ENCODE measurements at regions not wholly inside any gene's neighbourhood (a gene's known extent, or its start where the extent isn't known, plus 50 kb on each side); places are given as distances from the start of the nearest gene placed in this dataset.
"Not testable (repeated sequence)": the region's sequence is repeated elsewhere in the genome, so short reads cannot be mapped to it uniquely, and the experiment has no call there.

DNA sequence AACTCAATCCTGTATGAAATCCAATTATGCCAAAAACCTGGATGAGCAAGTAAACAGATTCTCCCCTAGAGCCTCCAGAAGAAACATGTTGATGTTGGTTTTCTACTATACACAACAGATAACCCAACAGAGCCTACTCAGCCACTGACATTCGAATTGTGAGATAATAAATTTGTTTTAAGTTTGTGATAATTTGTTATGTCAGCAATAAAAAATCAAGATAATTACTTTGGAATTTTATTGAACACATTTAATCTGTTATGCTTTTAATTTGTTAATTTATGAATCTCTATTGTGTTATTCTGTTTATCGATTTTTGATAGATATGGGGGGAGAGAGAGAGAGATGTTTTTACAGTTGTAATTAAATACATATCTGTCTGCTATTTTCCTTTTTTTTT, 1016.1 kb upstream of the PCDH7 start:
- no peak for DNase-seq (ENCODE audit: low read depth in 4 of 4, low spot score in 1 of 4)

DNA sequence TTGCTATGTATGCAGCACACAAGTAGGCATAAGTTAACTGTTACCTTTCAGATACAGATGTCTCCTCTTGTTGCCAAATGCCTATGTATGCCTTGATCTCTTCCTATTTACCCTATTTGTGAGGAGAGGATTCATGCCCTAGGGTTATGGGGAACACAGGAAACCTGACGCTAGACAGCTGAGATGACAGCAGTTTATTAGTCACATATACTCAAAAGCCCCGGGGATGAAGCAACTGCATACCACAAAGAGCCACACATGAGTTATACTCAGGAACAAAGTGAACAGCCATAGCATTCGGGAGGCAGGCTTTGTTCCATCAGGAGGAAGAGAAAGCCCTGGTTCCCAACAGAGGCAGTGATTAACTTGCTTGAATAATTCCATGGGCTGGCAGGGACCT, 1011.7 kb upstream of the PCDH7 start:
- no peak for DNase-seq (ENCODE audit: low read depth in 4 of 4, low spot score in 1 of 4)

DNA sequence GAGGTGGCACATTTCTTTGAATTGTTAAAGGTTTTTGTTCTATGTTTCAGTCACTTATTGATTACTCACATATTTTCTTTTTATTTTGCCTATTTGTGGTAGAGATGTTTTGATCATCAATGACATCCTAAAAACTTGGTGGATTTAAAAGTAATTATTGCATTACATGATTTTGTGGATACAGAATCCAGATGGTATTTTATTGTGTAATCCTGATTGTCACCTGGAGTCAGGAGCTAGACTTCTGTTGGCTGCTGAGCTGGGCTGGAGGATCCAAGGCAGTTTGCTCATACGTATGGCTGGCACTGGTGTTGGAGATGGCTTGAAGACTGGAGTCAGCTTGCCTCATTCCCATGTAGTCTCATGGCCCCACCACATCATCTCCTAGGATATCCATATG, 1009.6 kb upstream of the PCDH7 start:
- DNase-seq (ENCODE audit: low read depth in 4 of 4, low spot score in 1 of 4) = no peak

DNA sequence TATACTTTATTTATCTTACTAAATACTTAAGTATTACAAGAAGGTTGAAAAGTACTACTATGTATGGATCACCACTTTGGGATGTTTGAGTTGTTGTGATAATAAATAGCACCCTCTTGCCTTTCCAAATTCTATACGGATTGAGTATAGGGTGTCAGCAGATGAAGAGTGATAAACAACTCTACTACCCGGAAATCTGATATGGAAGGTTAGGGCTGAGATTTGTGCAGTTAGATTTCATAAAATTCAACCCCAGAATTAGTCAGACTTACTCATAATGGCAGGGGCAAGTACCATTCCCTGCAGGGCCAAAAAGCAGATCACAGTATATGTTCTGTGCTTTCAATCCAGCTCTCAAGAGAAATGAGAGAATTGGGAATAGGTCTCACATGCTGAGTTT, 1008.9 kb upstream of the PCDH7 start:
- DNase-seq (ENCODE audit: low read depth in 4 of 4, low spot score in 1 of 4) = no peak

DNA sequence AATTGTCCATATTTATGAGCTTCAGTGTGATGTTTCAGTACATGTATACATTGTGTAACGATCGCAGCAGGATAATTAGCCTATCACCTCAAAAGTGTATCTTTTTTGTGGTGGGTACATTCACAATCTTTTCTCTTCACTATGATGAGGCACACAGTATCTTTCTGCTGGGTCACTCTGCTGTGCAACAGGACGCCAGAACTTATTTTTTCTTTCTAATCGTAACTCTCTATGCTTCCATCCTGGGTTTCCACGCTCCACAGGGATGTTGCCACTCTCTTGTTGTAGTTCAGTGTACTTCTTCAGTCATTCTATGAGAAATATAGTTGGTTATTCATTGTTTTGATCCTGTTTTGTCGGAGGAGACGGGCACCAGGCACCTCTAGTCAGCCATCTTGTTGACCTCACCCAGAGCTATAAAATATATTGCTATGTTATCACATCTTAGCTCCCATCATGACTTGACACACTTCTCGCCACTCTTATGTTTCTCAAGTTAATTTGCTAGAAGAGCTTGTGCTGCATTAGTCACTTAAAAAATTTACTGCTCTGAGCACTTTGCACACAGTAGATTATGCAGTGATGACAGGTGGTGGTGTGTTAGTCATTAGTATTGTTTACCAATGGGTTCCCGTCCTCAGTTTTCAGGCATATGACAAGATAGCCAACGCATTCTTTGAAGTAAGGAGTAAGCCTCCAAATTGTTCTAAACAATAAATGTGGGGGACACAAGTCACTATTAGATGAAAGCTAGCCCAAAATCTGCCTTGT, 1002.7 kb upstream of the PCDH7 start:
- no peak for DNase-seq (ENCODE audit: low read depth in 4 of 4, low spot score in 1 of 4)

DNA sequence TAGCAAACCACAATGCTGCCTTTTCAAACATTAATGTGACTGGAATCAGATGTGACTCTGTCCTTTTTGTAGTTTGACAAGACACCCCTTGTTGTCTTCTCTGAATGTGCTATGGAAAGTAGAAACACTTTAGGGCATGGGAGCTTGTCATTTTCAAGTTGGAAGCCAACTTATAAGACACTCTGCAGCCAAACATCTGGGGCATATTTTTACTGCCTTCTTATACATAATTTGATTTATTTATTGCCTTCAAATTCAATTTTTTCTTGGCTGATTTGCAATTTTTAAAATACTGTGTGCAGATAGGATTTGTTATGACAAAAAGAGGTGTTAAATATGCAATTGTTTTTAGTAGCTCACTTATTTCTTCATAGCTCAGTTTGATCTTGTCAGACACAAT, 1002.0 kb upstream of the PCDH7 start:
- DNase-seq (ENCODE audit: low read depth in 4 of 4, low spot score in 1 of 4) = no peak

DNA sequence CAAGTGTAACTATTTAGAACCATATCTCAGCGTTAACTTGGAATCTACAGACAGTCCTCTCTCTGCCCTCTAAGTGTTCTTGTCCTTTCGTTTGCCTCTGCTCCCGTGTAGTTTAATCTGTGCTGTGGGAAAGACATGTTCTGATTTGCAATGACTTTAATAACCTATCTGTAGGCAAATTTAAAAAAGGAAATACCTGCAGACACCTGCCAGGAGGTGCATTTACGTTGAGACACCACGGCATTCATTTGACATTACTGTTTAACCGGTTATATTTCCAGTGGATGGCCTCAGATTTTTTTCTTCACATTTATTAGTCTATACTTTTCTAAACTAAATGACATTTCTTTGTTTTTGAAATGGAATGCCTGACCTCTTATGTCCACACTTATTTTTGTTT, 997.9 kb upstream of the PCDH7 start:
- no peak for DNase-seq (ENCODE audit: low read depth in 4 of 4, low spot score in 1 of 4)

DNA sequence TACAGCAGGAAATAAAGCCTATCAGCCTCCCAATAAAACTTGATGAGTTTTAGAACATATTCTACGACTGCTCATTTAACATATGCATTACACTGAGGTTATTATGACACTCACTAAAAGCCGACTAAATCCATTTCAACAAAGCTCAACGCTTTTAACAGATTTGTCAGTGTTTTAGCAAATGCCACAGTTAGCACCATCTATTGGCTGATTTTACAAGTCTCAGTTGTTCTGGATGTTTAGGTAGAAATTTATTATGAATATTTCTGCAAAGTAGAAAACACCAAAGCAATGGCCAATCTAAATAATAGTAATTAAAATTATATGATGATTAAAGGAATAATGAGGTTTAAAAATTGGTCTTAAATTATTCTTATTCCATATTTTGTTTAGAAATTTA, 993.2 kb upstream of the PCDH7 start:
- no peak for DNase-seq (ENCODE audit: low read depth in 4 of 4, low spot score in 1 of 4)

DNA sequence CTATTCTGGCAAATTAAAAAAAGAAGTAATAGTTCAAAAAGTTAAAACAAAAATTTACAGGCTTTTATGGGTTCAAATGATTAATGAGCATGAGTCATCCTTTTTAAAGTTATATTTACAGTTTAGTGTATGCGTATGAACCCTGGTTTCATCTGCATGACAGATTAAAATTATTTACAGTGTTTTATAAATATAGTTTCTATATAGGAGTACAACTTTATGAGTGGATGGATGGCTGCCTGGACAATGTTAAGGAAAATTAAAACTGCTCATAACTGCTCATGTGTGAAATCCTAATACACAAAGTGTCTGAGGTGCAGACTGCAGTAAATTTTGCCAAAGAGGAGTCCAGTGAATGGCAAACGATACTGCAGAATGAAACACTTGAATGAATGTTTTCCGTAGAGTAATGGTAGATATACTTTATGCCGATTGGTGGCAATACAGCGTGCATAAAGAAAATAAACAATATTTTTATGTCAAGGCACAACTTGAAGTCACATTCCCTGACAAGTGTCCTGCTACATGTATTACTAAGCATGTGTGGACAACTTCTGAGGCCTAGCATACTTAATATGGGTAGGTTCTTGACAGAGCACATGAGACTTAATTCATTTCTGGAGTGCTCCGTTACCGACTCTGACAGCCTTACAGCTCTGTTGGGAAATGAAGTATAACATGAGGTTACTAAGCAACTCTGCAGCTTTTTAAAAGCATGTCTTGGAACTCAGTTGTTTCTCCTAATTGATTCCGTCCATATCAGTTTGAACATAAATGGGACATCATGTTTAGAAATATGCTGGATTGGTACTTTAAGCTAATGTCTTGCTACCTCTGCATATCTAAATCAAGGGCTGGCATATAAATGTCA, 985.6 kb upstream of the PCDH7 start:
- DNase-seq (ENCODE audit: low read depth in 4 of 4, low spot score in 1 of 4) = no peak

DNA sequence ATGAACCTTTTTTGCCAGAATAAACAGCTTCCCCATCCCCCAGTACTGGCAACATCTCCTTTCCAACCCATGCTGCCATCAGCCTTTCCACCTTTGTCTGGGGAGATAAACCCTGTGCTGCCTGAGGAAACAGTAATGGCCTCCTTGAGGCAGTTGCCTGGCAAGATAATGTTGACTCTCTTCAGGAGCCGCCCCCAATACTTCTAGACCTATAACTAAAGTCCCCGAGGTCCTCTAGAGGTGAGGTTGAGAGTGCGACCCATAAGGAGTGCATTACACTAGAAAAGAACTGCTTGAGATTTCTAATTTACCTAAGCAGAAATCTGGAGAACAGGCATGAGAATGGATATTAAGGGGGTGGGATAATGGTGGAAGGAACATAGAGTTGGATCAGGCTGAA, 963.2 kb upstream of the PCDH7 start:
- no peak for DNase-seq (ENCODE audit: low read depth in 4 of 4, low spot score in 1 of 4)

DNA sequence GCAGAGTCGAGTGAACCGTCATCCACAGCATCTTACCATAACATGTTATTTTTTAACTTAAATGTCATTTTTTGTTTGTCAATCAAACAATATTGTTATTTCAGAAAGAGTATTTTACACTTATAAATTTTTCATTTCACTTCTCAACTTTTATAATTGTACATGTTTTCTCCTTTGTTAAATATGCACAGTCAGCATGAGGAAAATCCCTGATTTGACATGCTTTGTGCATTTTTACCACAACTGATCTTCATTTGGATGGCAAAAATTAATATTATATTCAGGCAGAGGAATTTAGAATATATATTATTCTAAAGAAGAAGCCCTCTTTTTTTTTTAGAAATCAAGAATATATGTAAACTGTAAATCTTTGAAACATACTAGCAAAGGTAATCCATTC, 958.0 kb upstream of the PCDH7 start:
- DNase-seq (ENCODE audit: low read depth in 4 of 4, low spot score in 1 of 4) = no peak

DNA sequence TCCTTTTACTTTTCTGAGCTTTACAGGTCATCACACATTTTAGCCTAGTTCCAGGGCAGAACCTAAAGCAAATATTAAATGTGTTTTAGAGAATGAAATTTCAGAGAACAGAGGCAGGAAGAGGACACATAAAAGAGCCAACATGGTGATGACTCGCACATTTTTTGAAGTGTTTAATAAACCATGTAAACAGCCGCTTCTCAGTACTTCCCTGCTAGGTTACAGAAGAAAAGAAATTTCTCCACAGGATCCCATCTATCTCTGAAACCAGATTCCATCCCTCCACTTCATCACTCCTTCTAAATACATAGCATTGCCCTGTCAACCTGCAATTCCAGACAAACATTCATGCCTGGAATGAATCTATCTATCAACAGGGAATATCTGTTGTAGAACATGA, 949.5 kb upstream of the PCDH7 start:
- DNase-seq (ENCODE audit: low read depth in 4 of 4, low spot score in 1 of 4) = no peak

DNA sequence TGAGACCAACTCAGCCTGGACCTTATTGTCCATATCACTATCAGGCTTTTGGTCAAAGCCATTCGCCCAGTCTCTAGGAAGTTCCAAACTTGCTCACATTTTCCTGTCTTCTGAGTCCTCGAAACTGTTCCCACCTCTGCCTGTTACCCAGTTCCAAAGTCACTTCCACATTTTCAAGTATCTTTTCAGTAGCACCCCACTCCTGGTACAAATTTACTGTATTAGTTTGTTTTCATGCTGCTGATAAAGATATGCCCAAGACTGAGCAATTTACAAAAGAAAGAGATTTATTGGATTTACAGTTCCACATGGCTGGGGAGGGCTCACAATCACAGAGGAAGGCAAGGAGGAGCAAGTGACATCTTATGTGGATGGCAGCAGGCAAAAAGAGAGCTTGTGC, 932.0 kb upstream of the PCDH7 start:
- DNase-seq (ENCODE audit: low read depth in 4 of 4, low spot score in 1 of 4) = not testable (repeated sequence)

DNA sequence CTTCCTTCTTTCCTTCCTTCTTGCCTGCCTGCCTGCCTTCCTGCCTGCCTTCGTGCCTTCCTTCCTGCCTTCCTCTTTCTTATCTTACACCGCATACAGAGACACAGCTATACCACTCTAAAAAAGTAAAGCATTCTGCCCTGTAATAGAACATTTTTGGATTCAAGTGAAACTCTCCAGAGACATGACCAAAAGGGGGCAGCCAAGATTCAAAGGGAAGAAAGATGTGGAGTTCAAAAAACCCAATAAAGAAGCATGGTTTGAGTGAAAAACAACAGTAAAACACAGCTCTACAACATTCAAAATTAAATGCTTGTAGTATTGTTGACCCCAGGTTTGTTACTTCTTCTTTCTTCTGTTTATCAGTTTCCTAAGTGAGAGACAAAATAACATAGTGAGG, 914.9 kb upstream of the PCDH7 start:
- no peak for DNase-seq (ENCODE audit: low read depth in 4 of 4, low spot score in 1 of 4)

DNA sequence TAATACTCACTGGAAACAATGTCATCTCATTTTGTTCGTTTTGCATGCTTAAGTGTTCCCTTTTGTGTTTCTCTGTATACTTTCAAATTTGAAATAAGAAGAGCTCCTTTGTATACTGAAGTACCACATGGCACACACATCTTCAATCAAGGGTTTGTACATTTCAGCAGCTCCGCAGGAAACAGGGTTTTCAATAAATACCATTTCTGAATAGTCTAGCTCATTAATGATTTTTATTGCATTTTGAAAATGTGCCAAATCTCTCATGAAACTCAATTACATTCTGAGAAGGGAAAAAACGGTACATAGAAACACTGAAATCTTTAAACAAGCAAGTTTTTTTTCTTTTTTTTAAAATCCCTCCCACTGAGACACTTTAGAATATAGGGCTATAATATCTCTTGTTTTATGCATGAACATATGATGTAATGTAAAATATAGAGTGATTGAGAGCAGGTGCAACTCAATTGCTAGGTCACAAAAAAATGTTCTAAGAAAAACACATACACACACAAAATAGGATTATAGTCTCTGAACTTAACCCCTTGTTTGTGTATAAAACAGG, 914.2 kb upstream of the PCDH7 start:
- no peak for DNase-seq (ENCODE audit: low read depth in 4 of 4, low spot score in 1 of 4)

DNA sequence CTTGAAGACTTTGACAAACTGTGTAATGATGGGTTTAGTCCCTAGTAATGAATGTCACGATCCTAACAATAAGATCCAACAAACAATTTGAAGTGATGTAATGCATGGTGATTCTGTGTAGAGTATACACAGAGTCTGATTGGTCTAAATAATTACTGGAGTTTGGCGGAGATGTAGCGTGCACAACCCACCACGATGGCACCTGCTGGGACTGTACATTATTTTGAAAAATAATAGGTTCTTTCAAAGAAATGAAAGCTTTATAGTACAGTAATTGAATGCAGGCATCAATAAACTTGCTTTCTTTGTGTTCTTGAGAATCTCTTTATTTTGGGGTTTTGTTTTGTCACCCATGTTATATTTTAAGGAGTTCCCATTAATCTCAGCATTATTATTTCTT, 902.2 kb upstream of the PCDH7 start:
- no peak for DNase-seq (ENCODE audit: low read depth in 4 of 4, low spot score in 1 of 4)

DNA sequence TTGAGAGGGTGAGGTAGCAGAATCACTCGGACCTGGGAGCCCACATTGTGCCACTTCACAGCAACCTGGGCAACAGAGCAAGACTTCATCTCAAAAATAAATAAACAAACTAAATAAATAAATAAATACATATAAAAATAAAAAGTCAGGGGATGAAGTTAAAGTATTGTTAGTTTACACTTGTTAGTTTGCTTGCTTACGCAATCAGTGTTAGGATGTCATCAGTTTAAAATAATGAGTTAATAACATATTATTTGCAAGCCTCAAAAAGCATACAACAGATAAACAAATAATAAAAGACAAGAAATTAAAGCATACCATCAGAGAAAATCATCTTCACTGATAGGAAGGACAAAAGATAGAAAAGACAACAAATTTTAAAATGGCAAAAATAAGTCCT, 891.1 kb upstream of the PCDH7 start:
- DNase-seq (ENCODE audit: low read depth in 4 of 4, low spot score in 1 of 4) = no peak

DNA sequence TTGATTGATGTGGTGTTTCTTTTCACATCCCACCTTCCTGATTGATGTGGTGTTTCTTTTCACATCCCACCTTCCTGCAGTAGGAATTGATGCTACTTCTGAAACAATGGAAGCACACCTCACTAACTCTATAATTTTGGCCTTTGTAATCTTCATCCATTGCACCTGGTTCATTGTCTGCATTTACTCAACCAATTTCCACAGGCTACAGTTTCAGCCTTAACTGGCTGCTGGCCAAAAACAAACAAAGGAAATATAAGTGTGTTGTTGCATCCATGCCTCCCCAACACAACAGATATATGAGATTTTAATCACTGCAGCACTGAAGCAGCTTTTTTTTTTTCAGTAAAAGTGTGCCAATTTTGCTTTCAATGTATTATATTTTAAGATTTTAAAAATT, 867.6 kb upstream of the PCDH7 start:
- no peak for DNase-seq (ENCODE audit: low read depth in 4 of 4, low spot score in 1 of 4)

DNA sequence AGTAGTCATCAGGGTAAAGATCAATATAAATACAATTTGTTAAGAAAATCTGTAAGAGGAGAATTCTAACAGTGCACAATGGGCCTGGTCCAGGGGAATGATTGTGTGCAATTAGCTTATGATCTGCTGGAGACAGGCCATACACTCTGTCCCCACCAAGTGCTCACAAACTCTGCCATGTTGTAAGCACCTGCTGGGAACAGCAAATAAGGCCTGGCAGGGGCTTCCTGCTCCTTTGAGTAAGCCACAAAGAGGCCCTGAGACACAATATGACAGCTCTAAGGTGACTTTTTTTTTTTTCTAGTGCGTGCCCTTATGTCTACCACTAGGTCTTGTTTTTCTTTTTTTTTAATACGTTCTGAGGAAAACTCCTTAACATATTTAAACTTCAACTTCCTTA, 866.3 kb upstream of the PCDH7 start:
- no peak for DNase-seq (ENCODE audit: low read depth in 4 of 4, low spot score in 1 of 4)

DNA sequence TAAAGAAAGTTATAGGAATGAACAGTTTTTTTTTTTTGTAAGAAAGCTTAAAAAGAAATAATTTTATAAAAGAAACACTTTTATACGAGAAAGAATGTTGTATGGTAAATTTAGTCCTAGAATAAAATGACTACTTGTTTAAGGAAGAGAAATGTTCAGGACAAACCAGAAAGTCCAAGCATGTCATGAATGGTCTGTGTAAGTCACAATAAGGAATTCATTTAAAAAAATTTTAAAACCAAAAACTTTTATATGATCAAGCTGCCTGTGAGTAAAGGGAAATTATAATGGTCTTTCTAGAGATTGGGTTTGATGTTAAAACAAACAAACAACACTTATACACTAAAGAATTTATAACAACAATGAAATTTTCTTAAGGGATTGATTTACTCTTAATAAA, 858.9 kb upstream of the PCDH7 start:
- DNase-seq (ENCODE audit: low read depth in 4 of 4, low spot score in 1 of 4) = no peak

DNA sequence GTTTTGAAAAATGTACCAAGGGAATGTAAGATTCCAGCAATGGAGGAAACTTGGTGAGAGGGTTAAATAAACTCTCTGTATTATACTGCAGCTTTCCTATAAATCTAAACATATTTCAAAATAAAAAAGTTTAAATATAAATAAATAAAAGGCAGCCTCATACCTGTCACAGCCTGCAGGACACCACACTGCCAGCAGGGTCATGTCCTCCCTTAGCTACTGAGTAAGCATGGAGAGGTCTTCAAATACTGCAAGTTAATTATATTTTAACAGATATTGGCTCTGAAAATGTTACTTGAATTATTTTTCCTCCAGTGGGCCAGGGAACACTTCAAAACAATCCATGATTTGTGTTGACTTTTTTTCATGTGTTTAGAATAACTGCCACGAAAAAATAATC, 852.8 kb upstream of the PCDH7 start:
- DNase-seq (ENCODE audit: low read depth in 4 of 4, low spot score in 1 of 4) = no peak

DNA sequence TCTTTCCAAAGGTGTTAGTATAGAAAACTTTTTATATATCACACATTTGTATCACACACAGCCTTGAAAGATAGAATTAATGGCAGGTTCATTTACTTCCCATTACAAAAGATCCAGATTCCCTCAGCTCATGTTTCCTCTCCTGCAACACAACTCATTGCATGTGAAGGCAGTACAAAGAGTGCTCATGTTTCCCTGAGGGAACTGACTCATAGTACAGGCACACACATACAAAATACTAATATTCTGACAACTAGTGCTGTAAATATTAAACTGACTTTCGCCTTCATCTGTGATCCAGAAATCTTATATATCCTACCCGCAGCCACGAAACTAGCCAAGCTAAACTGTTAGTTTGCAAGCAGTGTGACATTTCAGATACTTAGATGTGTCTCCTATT, 819.8 kb upstream of the PCDH7 start:
- no peak for DNase-seq (ENCODE audit: low read depth in 4 of 4, low spot score in 1 of 4)

Data from stimulated activated CD4-positive, alpha-beta T cell treated with anti-CD3 and anti-CD28 coated beads, Interleukin-1b, Interleukin-23, amount 100 ng/mL, for 24 hours (primary cell).